ENCODE measurements at regions not wholly inside any gene's neighbourhood (a gene's known extent, or its start where the extent isn't known, plus 50 kb on each side); places are given as distances from the start of the nearest gene placed in this dataset.

DNA sequence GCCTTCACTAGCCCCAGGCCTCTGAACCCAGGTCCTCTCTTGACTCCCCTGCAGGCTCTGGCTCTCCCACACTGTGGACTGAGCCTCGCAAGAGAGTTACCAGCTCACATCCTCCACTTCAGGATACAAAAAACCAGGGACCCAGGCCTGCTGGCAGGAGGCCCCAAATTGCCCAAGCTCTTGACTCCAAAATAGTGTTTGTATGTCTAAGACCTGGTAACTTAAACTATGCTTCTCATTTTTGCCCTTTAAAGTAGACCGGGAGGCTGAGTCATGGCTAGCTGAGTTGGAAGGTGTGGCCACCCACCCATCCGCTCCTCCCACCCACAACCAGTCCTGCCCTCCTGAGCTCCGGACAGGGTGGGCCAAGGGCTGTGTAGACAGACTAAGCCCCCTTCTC is 250.0 kb downstream of the SOX9 start:
- TF ChIP-seq POLR2A (IDR thresholded peaks at IDR 0.05), result no peak
- TF ChIP-seq, protein P1, sequence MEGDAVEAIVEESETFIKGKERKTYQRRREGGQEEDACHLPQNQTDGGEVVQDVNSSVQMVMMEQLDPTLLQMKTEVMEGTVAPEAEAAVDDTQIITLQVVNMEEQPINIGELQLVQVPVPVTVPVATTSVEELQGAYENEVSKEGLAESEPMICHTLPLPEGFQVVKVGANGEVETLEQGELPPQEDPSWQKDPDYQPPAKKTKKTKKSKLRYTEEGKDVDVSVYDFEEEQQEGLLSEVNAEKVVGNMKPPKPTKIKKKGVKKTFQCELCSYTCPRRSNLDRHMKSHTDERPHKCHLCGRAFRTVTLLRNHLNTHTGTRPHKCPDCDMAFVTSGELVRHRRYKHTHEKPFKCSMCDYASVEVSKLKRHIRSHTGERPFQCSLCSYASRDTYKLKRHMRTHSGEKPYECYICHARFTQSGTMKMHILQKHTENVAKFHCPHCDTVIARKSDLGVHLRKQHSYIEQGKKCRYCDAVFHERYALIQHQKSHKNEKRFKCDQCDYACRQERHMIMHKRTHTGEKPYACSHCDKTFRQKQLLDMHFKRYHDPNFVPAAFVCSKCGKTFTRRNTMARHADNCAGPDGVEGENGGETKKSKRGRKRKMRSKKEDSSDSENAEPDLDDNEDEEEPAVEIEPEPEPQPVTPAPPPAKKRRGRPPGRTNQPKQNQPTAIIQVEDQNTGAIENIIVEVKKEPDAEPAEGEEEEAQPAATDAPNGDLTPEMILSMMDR (IDR thresholded peaks at IDR 0.05), result no peak

All from heart left ventricle (tissue), 13 donors.